ENCODE measurements at regions not wholly inside any gene's neighbourhood (a gene's known extent, or its start where the extent isn't known, plus 50 kb on each side); places are given as distances from the start of the nearest gene placed in this dataset.

DNA sequence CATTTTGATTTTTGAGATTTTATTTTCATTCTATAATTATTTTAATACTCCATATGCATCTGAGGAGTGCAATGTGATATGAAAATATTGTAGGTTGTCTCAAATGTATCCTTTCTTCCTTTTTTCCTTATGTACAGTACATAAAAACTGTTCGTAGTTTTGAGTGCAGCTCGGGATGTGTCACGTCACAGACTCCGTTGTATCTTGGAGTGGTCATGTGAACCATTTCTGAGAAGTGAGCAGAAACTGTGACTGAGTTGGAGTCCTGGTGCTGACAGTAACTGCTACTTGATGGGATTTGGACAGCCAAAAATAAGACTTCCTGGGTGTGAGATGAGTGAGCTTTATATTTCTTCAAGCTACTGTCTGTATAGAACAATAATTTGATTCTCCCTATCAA lies 761.4 kb upstream of the MAN1A1 start:
- Histone ChIP-seq H3K4me3 (no peak overlapping the region), H4K20me1 (replicated peaks; ENCODE audit: insufficient read depth) (no peaks in the 10 kb centered on the region), H3K27me3 (ENCODE audit: insufficient read depth) (no peaks in the 10 kb centered on the region), H3F3A (replicated peaks; ENCODE audit: low read depth) (no peaks in the 10 kb centered on the region), H2AFZ (no peak overlapping the region), H3K36me3 (ENCODE audit: insufficient read depth) (no peaks in the 10 kb centered on the region), H3K4me2 (no peak overlapping the region), H3K27ac (ENCODE audit: low read depth) (no peak overlapping the region), H3K4me1 (ENCODE audit: insufficient read depth) (no peaks in the 10 kb centered on the region), H3K79me2 (replicated peaks; ENCODE audit: insufficient read depth) (no peaks in the 10 kb centered on the region), H3K9me2 (ENCODE audit: insufficient read depth) (no peaks in the 10 kb centered on the region)
- DNase-seq (ENCODE audit: low spot score), result no peak
- no peak overlapping the region for H3K4me3 Mint-ChIP-seq
- no peaks in the 10 kb centered on the region for H3K9me3 Mint-ChIP-seq
- H3K27me3 Mint-ChIP-seq (ENCODE audit: insufficient read depth, low read depth, poor library complexity), result no peaks in the 10 kb centered on the region
- no peak for ATAC-seq
- no peak overlapping the region for H3K27ac Mint-ChIP-seq
- H3K4me1 Mint-ChIP-seq, result 0 out of 3 replicates have a peak, but pooled peaks cover 3% of the 10 kb centered on the region
- no peaks in the 10 kb centered on the region for H3K36me3 Mint-ChIP-seq (ENCODE audit: low read depth)
- TF ChIP-seq NANOG (IDR thresholded peaks at IDR 0.05; ENCODE audit: borderline replicate concordance), result no peak
- TF ChIP-seq STAT1 (IDR thresholded peaks at IDR 0.05; ENCODE audit: unreplicated experiment), result no peak

- H4K20me1 ChIP-seq (replicated peaks; ENCODE audit: insufficient read depth), result no peaks in the 10 kb centered on the region
- Mint-ChIP-seq H3K4me3 (no peak overlapping the region), H3K4me1 (0 out of 3 replicates have a peak, but pooled peaks cover 3% of the 10 kb centered on the region), H3K9me3 (no peaks in the 10 kb centered on the region), H3K36me3 (ENCODE audit: low read depth) (no peaks in the 10 kb centered on the region), H3K27me3 (ENCODE audit: insufficient read depth, low read depth, poor library complexity) (no peaks in the 10 kb centered on the region), H3K27ac (no peak overlapping the region)
- no peaks in the 10 kb centered on the region for H3K9me2 ChIP-seq (ENCODE audit: insufficient read depth)
- no peak overlapping the region for H3K27ac ChIP-seq (ENCODE audit: low read depth)
- H2AFZ ChIP-seq, result peak overlapping the region; percentile 69; the same call in 1 of the 2 replicates
- no peak overlapping the region for H3K4me2 ChIP-seq
- TF ChIP-seq ZNF462 (CRISPR knock-in tag; IDR thresholded peaks at IDR 0.05), result no peak
- no peak for TF ChIP-seq JUNB (IDR thresholded peaks at IDR 0.05; ENCODE audit: unreplicated experiment)
- no peak for TF ChIP-seq REST (IDR thresholded peaks at IDR 0.05; ENCODE audit: unreplicated experiment)
- TF ChIP-seq, protein P1, sequence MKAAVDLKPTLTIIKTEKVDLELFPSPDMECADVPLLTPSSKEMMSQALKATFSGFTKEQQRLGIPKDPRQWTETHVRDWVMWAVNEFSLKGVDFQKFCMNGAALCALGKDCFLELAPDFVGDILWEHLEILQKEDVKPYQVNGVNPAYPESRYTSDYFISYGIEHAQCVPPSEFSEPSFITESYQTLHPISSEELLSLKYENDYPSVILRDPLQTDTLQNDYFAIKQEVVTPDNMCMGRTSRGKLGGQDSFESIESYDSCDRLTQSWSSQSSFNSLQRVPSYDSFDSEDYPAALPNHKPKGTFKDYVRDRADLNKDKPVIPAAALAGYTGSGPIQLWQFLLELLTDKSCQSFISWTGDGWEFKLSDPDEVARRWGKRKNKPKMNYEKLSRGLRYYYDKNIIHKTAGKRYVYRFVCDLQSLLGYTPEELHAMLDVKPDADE (IDR thresholded peaks at IDR 0.05), result no peak
- no peak for TF ChIP-seq EZH2phosphoT487 (IDR thresholded peaks at IDR 0.05; ENCODE audit: unreplicated experiment)
- TF ChIP-seq POLR2AphosphoS5 (IDR thresholded peaks at IDR 0.05; ENCODE audit: low read depth), result no peak
- H3K27me3 ChIP-seq (ENCODE audit: insufficient read depth), result no peaks in the 10 kb centered on the region
- no peak for DNase-seq (ENCODE audit: low spot score)
- H3K79me2 ChIP-seq (replicated peaks; ENCODE audit: insufficient read depth), result no peaks in the 10 kb centered on the region
- H3K4me3 ChIP-seq, result no peak overlapping the region
- no peaks in the 10 kb centered on the region for H3F3A ChIP-seq (replicated peaks; ENCODE audit: low read depth)
- H3K36me3 ChIP-seq (ENCODE audit: insufficient read depth), result no peaks in the 10 kb centered on the region
- no peak for ATAC-seq
- H3K4me1 ChIP-seq (ENCODE audit: insufficient read depth), result no peaks in the 10 kb centered on the region
Measured at GRCh38 chr6:120108061-120108795, 758.7 kb upstream of the MAN1A1 start.
